ENCODE measurements at regions not wholly inside any gene's neighbourhood (a gene's known extent, or its start where the extent isn't known, plus 50 kb on each side); places are given as distances from the start of the nearest gene placed in this dataset.

- TF ChIP-seq CTCF (IDR thresholded peaks at IDR 0.05): no peak
- intact Hi-C loops (cut with DNase I): no loop called here
- no peaks in the 10 kb centered on the region for H3K4me1 ChIP-seq
- H3K4me3 ChIP-seq: no peak overlapping the region
- no peaks in the 10 kb centered on the region for H3K27me3 ChIP-seq
- no peak overlapping the region for H3K27ac ChIP-seq
- H3K36me3 ChIP-seq: no peaks in the 10 kb centered on the region
- no peak for DNase-seq (ENCODE audit: low spot score in 2 of 2)
- H3K9me3 ChIP-seq: no peaks in the 10 kb centered on the region
Observed at GRCh38 chr17:54795046-54795445, 105.6 kb upstream of the TOM1L1 start.

GRCh38 chr17:54807331-54807730, 93.3 kb upstream of the TOM1L1 start:
- Histone ChIP-seq H3K4me3 (no peak overlapping the region), H3K9me3 (no peaks in the 10 kb centered on the region), H3K36me3 (no peaks in the 10 kb centered on the region), H3K27me3 (no peaks in the 10 kb centered on the region), H3K27ac (no peak overlapping the region), H3K4me1 (no peaks in the 10 kb centered on the region)
- no peak for TF ChIP-seq CTCF (IDR thresholded peaks at IDR 0.05)
- intact Hi-C loops (cut with DNase I): no loop called here
- DNase-seq (ENCODE audit: low spot score in 2 of 2): no peak

- H3K27ac ChIP-seq: no peak overlapping the region
- no peak overlapping the region for H3K4me3 ChIP-seq
- intact Hi-C loops (cut with DNase I): no loop called here
- no peaks in the 10 kb centered on the region for H3K4me1 ChIP-seq
- no peak for TF ChIP-seq CTCF (IDR thresholded peaks at IDR 0.05)
- DNase-seq (ENCODE audit: low spot score in 2 of 2): no peak
- H3K27me3 ChIP-seq: no peaks in the 10 kb centered on the region
- H3K36me3 ChIP-seq: no peaks in the 10 kb centered on the region
- H3K9me3 ChIP-seq: no peaks in the 10 kb centered on the region
Observed at GRCh38 chr17:54813896-54814295, 86.8 kb upstream of the TOM1L1 start.

GRCh38 chr17:54814371-54814770, 86.3 kb upstream of the TOM1L1 start:
- no peak for DNase-seq (ENCODE audit: low spot score in 2 of 2)
- Histone ChIP-seq H3K27me3 (no peaks in the 10 kb centered on the region), H3K27ac (no peak overlapping the region), H3K4me3 (no peak overlapping the region), H3K36me3 (no peaks in the 10 kb centered on the region), H3K9me3 (no peaks in the 10 kb centered on the region), H3K4me1 (no peaks in the 10 kb centered on the region)
- no peak for TF ChIP-seq CTCF (IDR thresholded peaks at IDR 0.05)
- intact Hi-C loops (cut with DNase I): no loop called here

GRCh38 chr17:54834086-54834485, 66.6 kb upstream of the TOM1L1 start:
- H3K4me3 ChIP-seq: no peak overlapping the region
- H3K27me3 ChIP-seq: no peaks in the 10 kb centered on the region
- TF ChIP-seq CTCF (IDR thresholded peaks at IDR 0.05): no peak
- DNase-seq (ENCODE audit: low spot score in 2 of 2): no peak
- intact Hi-C loops (cut with DNase I): no loop called here
- no peak overlapping the region for H3K27ac ChIP-seq
- no peaks in the 10 kb centered on the region for H3K36me3 ChIP-seq
- H3K4me1 ChIP-seq: no peaks in the 10 kb centered on the region
- H3K9me3 ChIP-seq: no peaks in the 10 kb centered on the region

GRCh38 chr17:54835015-54835414, 65.6 kb upstream of the TOM1L1 start:
- H3K27ac ChIP-seq: no peak overlapping the region
- H3K4me1 ChIP-seq: no peaks in the 10 kb centered on the region
- no peaks in the 10 kb centered on the region for H3K36me3 ChIP-seq
- no peak for TF ChIP-seq CTCF (IDR thresholded peaks at IDR 0.05)
- H3K4me3 ChIP-seq: no peak overlapping the region
- no peaks in the 10 kb centered on the region for H3K27me3 ChIP-seq
- intact Hi-C loops (cut with DNase I): no loop called here
- DNase-seq (ENCODE audit: low spot score in 2 of 2): no peak
- H3K9me3 ChIP-seq: no peaks in the 10 kb centered on the region
